GM12878 (cell line): ENCODE measurements at regions not wholly inside any gene's neighbourhood (a gene's known extent, or its start where the extent isn't known, plus 50 kb on each side); places are given as distances from the start of the nearest gene placed in this dataset.

ENCODE experiments used
- ATAC-seq: fragments of 200-7000 bp; cut with Tn5 transposase; 3 replicates; pipeline ENCODE4 v1.9.1; 2020; ENCODE audit warnings: mild to moderate bottlenecking, moderate library complexity
- BruUV-seq: library from RNA; stranded (reverse); fragments of 400-500 nt; replicated peaks from 2 replicates; lab custom pipeline; 2021; lab: Mats Ljungman, UMichigan
- CTCF ChIA-PET: fragments of 300-600 bp; sonication (Branson Sonifier 250); formaldehyde crosslinking; extraction: SDS; loops from one replicate; lab custom pipeline; 2021; ENCODE audit warnings: inconsistent platforms; lab: Yijun Ruan, JAX
- POLR2A ChIA-PET: fragments of 350-600 bp; formaldehyde crosslinking; extraction: SDS; loops from one replicate; lab custom pipeline; 2021; ENCODE audit warnings: inconsistent platforms; lab: Charles Lee
- RAD21 ChIA-PET: fragments of 300-600 bp; sonication (Branson Sonifier 250); formaldehyde crosslinking; loops from one replicate; lab custom pipeline; 2023; ENCODE audit warnings: antibody characterized with exemption; ENCODE audit not compliant: unreplicated experiment; lab: Charles Lee
- SMC1A ChIA-PET: fragments of 300-600 bp; sonication (Branson Sonifier 250); formaldehyde crosslinking; loops from one replicate; lab custom pipeline; 2023; ENCODE audit not compliant: unreplicated experiment, uncharacterized antibody; lab: Charles Lee
- DNase-seq: peaks from one replicate; pipeline ENCODE4 v3.0.0-alpha.2; 2011; ENCODE audit warnings: low read depth, low spot score
- FAIRE-seq: peaks from 3 replicates; lab custom pipeline; 2011; peaks lifted over from hg19 to GRCh38; lab: Jason Lieb, UNC
- H2AFZ ChIP-seq: 2 replicates; pipeline ENCODE4 v1.6.0; 2011; ENCODE audit warnings: low read depth, low read length, control low read depth; ENCODE audit not compliant: control insufficient read depth
- H3K27ac ChIP-seq: 2 replicates; pipeline ENCODE4 v1.5.1; 2011; ENCODE audit warnings: control low read depth; ENCODE audit not compliant: control insufficient read depth, insufficient read depth
- H3K27me3 ChIP-seq, 2 experiments: replicated peaks in 1 of 2; 2 replicates each; pipeline versions ENCODE4 v1.6.0 to v1.6.1; 2011; ENCODE audit warnings: low read length in 1 of 2; ENCODE audit not compliant: control insufficient read depth in 2 of 2, insufficient read depth in 2 of 2
- H3K36me3 ChIP-seq, 2 experiments: 2 replicates each; pipeline ENCODE4 v1.5.1; 2011; ENCODE audit warnings: low read length in 1 of 2; ENCODE audit not compliant: control insufficient read depth in 2 of 2, insufficient read depth in 2 of 2
- H3K4me1 ChIP-seq: 2 replicates; pipeline ENCODE4 v1.6.1; 2011; ENCODE audit warnings: mild to moderate bottlenecking, low read length, moderate library complexity, mixed read lengths; ENCODE audit not compliant: control insufficient read depth, insufficient read depth
- H3K4me2 ChIP-seq: 2 replicates; pipeline ENCODE4 v1.6.0; 2011; ENCODE audit warnings: control low read depth; ENCODE audit not compliant: control insufficient read depth, insufficient read depth
- H3K4me3 ChIP-seq: fragments of 200-600 bp; sonication (generic); 2 replicates; pipeline ENCODE4 v1.5.1; 2016
- H3K79me2 ChIP-seq: 2 replicates; pipeline ENCODE4 v1.6.0; 2011; ENCODE audit warnings: low read length; ENCODE audit not compliant: control insufficient read depth, insufficient read depth
- H3K9ac ChIP-seq: 2 replicates; pipeline ENCODE4 v1.8.0; 2011; ENCODE audit warnings: low read length, control low read depth, mixed read lengths; ENCODE audit not compliant: control insufficient read depth, insufficient read depth
- H3K9me3 ChIP-seq: replicated peaks from 3 replicates; pipeline ENCODE4 v1.5.1; 2011; ENCODE audit warnings: mild to moderate bottlenecking, low read length; ENCODE audit not compliant: control insufficient read depth, insufficient read depth
- H4K20me1 ChIP-seq: 2 replicates; pipeline ENCODE4 v1.6.0; 2011; ENCODE audit not compliant: control insufficient read depth, insufficient read depth
- CHD2 ChIP-seq: IDR thresholded peaks from 2 replicates; pipeline ENCODE4 v1.6.1; 2011; ENCODE audit warnings: low read depth, low read length, improper control_type of control experiment, borderline replicate concordance
- CREM ChIP-seq: IDR thresholded peaks from 2 replicates; pipeline ENCODE4 v1.6.1; 2014; ENCODE audit warnings: antibody characterized with exemption, low read depth
- ELK1 ChIP-seq: IDR thresholded peaks from 2 replicates; pipeline ENCODE4 v1.6.1; 2012; ENCODE audit warnings: low read depth, low read length, improper control_type of control experiment
- LARP7 ChIP-seq: fragments of 450-650 bp; IDR thresholded peaks from 2 replicates; pipeline ENCODE4 v1.6.1; 2017; ENCODE audit warnings: mild to moderate bottlenecking
- MEF2B ChIP-seq: fragments of 450-650 bp; IDR thresholded peaks from 2 replicates; pipeline ENCODE4 v1.6.1; 2018; ENCODE audit warnings: mild to moderate bottlenecking, moderate library complexity; ENCODE audit not compliant: partially characterized antibody, poor library complexity, severe bottlenecking
- MXI1 ChIP-seq: fragments of 150-350 bp; IDR thresholded peaks from 2 replicates; pipeline ENCODE4 v1.6.1; 2011; ENCODE audit warnings: low read depth, mild to moderate bottlenecking, inconsistent platforms, low read length, improper control_type of control experiment
- NR2F1 ChIP-seq: fragments of 450-650 bp; conservative IDR thresholded peaks from 2 replicates; pipeline ENCODE4 v1.6.1; 2017; ENCODE audit warnings: mild to moderate bottlenecking
- NRF1 ChIP-seq: conservative IDR thresholded peaks from 2 replicates; pipeline ENCODE4 v1.6.1; 2011; ENCODE audit warnings: mild to moderate bottlenecking, low read depth, low read length, improper control_type of control experiment
- RAD51 ChIP-seq: fragments of 450-650 bp; IDR thresholded peaks from 2 replicates; pipeline ENCODE4 v1.6.1; 2016; ENCODE audit warnings: moderate library complexity, mild to moderate bottlenecking, inconsistent platforms
- SIN3A ChIP-seq: IDR thresholded peaks from 2 replicates; pipeline ENCODE4 v1.6.1; 2012; ENCODE audit warnings: low read depth, low read length, improper control_type of control experiment
- SMARCA5 ChIP-seq: fragments of 450-650 bp; IDR thresholded peaks from 2 replicates; pipeline ENCODE4 v1.6.1; 2017; ENCODE audit warnings: mild to moderate bottlenecking
- SREBF1 ChIP-seq: IDR thresholded peaks from 2 replicates; pipeline ENCODE4 v1.6.1; 2012; ENCODE audit warnings: mild to moderate bottlenecking, low read length
- ZZZ3 ChIP-seq: IDR thresholded peaks from 2 replicates; pipeline ENCODE4 v1.6.1; 2011; ENCODE audit warnings: low read depth; ENCODE audit not compliant: control insufficient read depth, insufficient read length
- WGBS: methylation state at CpG from one replicate; pipeline ENCODE4 v1.1.6; 2016; ENCODE audit warnings: low lambda C conversion rate; ENCODE audit not compliant: insufficient replicate concordance, insufficient coverage; ENCODE audit errors: missing lambda C conversion rate; 5-methylcytosine and 5-hydroxymethylcytosine counted together
- in situ Hi-C: fragments of 300-500 bp; cut with MboI; formaldehyde crosslinking; loops from 9 replicates; pipeline ENCODE4 v1.14.3; 2018; ENCODE audit warnings: mixed read lengths
- intact Hi-C: fragments of 100-400 bp; cut with micrococcal nuclease; formaldehyde crosslinking; loops from one replicate; pipeline ENCODE4 v1.14.2; 2022; ENCODE audit not compliant: unreplicated experiment

- RAD21 ChIA-PET, result no interaction called here
- Histone ChIP-seq H3K4me1 (no peaks in the 10 kb centered on the region), H3K27ac (no peak overlapping the region), H3K9me3 (no peaks in the 10 kb centered on the region), H3K27me3 (no peaks in the 10 kb centered on the region), H4K20me1 (no peaks in the 10 kb centered on the region), H3K4me3 (no peak overlapping the region), H3K79me2 (no peaks in the 10 kb centered on the region), H3K4me2 (no peak overlapping the region), H2AFZ (no peak overlapping the region), H3K9ac (no peak overlapping the region), H3K36me3 (no peaks in the 10 kb centered on the region)
- no TSS peak for BruUV-seq
- SMC1A ChIA-PET, result no interaction called here
- intact Hi-C loops, result no loop called here
- DNase-seq (no peak), ATAC-seq (no peak), FAIRE-seq (no peak)
- WGBS, result 0% methylated on average over 3 of the region's 3 CpGs
- in situ Hi-C loops, result no loop called here
- TF ChIP-seq ZZZ3 (no peak), CHD2 (no peak), CREM (no peak), MEF2B (no peak), SMARCA5 (no peak), LARP7 (no peak), MXI1 (no peak), NR2F1 (no peak), RAD51 (no peak), NRF1 (no peak), SREBF1 (no peak), SIN3A (no peak), ELK1 (no peak)
- CTCF ChIA-PET, result no interaction called here
- POLR2A ChIA-PET, result no interaction called here
Measured at GRCh38 chr16:54584121-54584520, 297.5 kb upstream of the IRX3 start.
